HEK293 (cell line): ENCODE measurements at regions not wholly inside any gene's neighbourhood (a gene's known extent, or its start where the extent isn't known, plus 50 kb on each side); places are given as distances from the start of the nearest gene placed in this dataset.

ENCODE experiments used
- CTCF ChIA-PET: fragments of 350-600 bp; formaldehyde crosslinking; extraction: SDS; loops from one replicate; lab custom pipeline; 2021; ENCODE audit warnings: antibody characterized with exemption; lab: Yijun Ruan, JAX
- POLR2A ChIA-PET: fragments of 300-600 bp; formaldehyde crosslinking; extraction: SDS; loops from one replicate; lab custom pipeline; 2020; ENCODE audit warnings: antibody characterized with exemption, inconsistent platforms; lab: Yijun Ruan, JAX
- H3K27ac ChIP-seq: fragments of 200-500 bp; sonication (Bioruptor generic); 2 replicates; pipeline ENCODE4 v1.5.1; 2014; ENCODE audit warnings: low read depth, low read length, control low read depth, inconsistent platforms; ENCODE audit errors: extremely low read depth
- H3K36me3 ChIP-seq, 2 experiments: fragments of 200-500 bp in 1 of 2; sonication (Bioruptor generic) in 1 of 2; 1 replicate in 1 of 2; 2 replicates in 1 of 2; pipeline ENCODE4 v1.5.1; 2014 to 2017; ENCODE audit warnings: inconsistent platforms in 2 of 2, low read length in 2 of 2; ENCODE audit not compliant: control insufficient read depth in 2 of 2, insufficient read depth in 1 of 2
- H3K4me1 ChIP-seq: fragments of 200-500 bp; sonication (Bioruptor generic); 2 replicates; pipeline ENCODE4 v1.5.1; 2014; ENCODE audit warnings: mild to moderate bottlenecking, low read length, inconsistent platforms; ENCODE audit not compliant: control insufficient read depth, insufficient read depth
- H3K4me3 ChIP-seq: 2 replicates; pipeline ENCODE4 v1.5.1; 2011; ENCODE audit warnings: low read depth, mild to moderate bottlenecking, control low read depth, low read length, moderate library complexity
- H3K9me3 ChIP-seq: fragments of 200-500 bp; sonication (Bioruptor generic); 2 replicates; pipeline ENCODE4 v1.5.1; 2014; ENCODE audit warnings: low read depth, low read length, inconsistent platforms; ENCODE audit not compliant: control insufficient read depth, insufficient read depth
- BCL11A ChIP-seq: fragments of 450-650 bp; formaldehyde crosslinking; IDR thresholded peaks from 2 replicates; pipeline ENCODE4 v1.5.1; 2016; ENCODE audit warnings: low read depth, missing biosample characterization, missing genetic modification characterization
- ZFP41 ChIP-seq: fragments of 450-650 bp; formaldehyde crosslinking; IDR thresholded peaks from 2 replicates; pipeline ENCODE4 v1.5.1; 2016; ENCODE audit warnings: missing biosample characterization, missing genetic modification characterization, borderline replicate concordance
- ZNF23 ChIP-seq: fragments of 450-650 bp; formaldehyde crosslinking; IDR thresholded peaks from 2 replicates; pipeline ENCODE4 v1.5.1; 2016; ENCODE audit warnings: missing biosample characterization, missing genetic modification characterization, borderline replicate concordance
- ZNF335 ChIP-seq: fragments of 450-650 bp; formaldehyde crosslinking; conservative IDR thresholded peaks from 2 replicates; pipeline ENCODE4 v1.5.1; 2016; ENCODE audit warnings: missing biosample characterization, missing genetic modification characterization
- ZNF514 ChIP-seq: fragments of 450-650 bp; formaldehyde crosslinking; IDR thresholded peaks from 2 replicates; pipeline ENCODE4 v1.5.1; 2016; ENCODE audit warnings: missing biosample characterization, missing genetic modification characterization
- ZNF596 ChIP-seq: fragments of 450-650 bp; IDR thresholded peaks from 2 replicates; pipeline ENCODE4 v1.5.0; 2018; ENCODE audit warnings: missing biosample characterization, mild to moderate bottlenecking, missing genetic modification characterization, moderate library complexity
- ZNF610 ChIP-seq: fragments of 450-650 bp; formaldehyde crosslinking; IDR thresholded peaks from 2 replicates; pipeline ENCODE4 v1.5.1; 2016; ENCODE audit warnings: missing biosample characterization, missing genetic modification characterization, borderline replicate concordance
- ZNF707 ChIP-seq: fragments of 450-650 bp; formaldehyde crosslinking; IDR thresholded peaks from 2 replicates; pipeline ENCODE4 v1.5.1; 2016; ENCODE audit warnings: missing biosample characterization, missing genetic modification characterization
- ZNF76 ChIP-seq: fragments of 450-650 bp; formaldehyde crosslinking; IDR thresholded peaks from 2 replicates; pipeline ENCODE4; 2016; ENCODE audit warnings: low read depth, missing biosample characterization, missing genetic modification characterization, borderline replicate concordance
- TF ChIP-seq, protein P1 (sequence below): fragments of 450-650 bp; formaldehyde crosslinking; IDR thresholded peaks from 2 replicates; pipeline ENCODE4 v1.5.1; 2016; ENCODE audit warnings: missing biosample characterization, missing genetic modification characterization
- TF ChIP-seq, protein P2 (sequence below): fragments of 450-650 bp; formaldehyde crosslinking; IDR thresholded peaks from 2 replicates; pipeline ENCODE4; 2016; ENCODE audit warnings: missing biosample characterization, missing genetic modification characterization
- TF ChIP-seq, protein P3 (sequence below): fragments of 450-650 bp; formaldehyde crosslinking; IDR thresholded peaks from 2 replicates; pipeline ENCODE4 v1.5.1; 2016; ENCODE audit warnings: missing biosample characterization, missing genetic modification characterization
- TF ChIP-seq, protein P4 (sequence below): IDR thresholded peaks from 2 replicates; pipeline ENCODE4 v1.6.1; 2011; ENCODE audit warnings: mild to moderate bottlenecking, low read depth, low read length, borderline replicate concordance
- TF ChIP-seq, protein P5 (sequence below): fragments of 450-650 bp; formaldehyde crosslinking; IDR thresholded peaks from 2 replicates; pipeline ENCODE4 v1.5.1; 2016; ENCODE audit warnings: missing biosample characterization, missing genetic modification characterization

DNA sequence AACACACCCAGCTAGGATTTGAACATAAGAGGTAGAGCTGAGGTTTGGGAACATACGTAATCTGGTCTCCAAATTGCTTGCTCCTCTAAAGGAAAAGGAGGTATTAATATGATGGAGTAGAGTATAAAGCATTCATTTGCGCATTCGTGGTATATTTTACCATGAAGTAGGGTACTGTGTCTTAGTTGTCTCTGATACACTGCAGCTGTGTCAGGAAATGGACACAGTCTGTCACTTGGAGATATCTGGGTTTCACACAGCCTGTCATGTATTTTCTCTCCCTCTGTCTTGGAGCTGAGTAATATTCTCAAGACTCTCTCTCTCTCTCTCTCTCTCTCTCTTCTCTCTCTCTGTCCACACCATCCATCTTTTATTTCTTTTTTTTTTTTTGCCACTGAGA, 274.8 kb upstream of the UGT8 start:
- Histone ChIP-seq H3K36me3 (no peaks in the 10 kb centered on the region), H3K9me3 (no peaks in the 10 kb centered on the region), H3K27ac (no peak overlapping the region), H3K4me3 (no peak overlapping the region), H3K4me1 (no peaks in the 10 kb centered on the region)
- POLR2A ChIA-PET: no interaction called here
- CTCF ChIA-PET: interaction anchor here (0.6 kb wide), 1 partner anchor 46 kb away, joined by 3 read pairs; no protein-coding TSS in a partner anchor
- peak; percentile 39; the same call in 1 of the 2 replicates for TF ChIP-seq ZNF596 (tag by site-specific recombination)
- TF ChIP-seq BCL11A (tag by site-specific recombination): no peak
- TF ChIP-seq, all 188 proteins: peak for 1

DNA sequence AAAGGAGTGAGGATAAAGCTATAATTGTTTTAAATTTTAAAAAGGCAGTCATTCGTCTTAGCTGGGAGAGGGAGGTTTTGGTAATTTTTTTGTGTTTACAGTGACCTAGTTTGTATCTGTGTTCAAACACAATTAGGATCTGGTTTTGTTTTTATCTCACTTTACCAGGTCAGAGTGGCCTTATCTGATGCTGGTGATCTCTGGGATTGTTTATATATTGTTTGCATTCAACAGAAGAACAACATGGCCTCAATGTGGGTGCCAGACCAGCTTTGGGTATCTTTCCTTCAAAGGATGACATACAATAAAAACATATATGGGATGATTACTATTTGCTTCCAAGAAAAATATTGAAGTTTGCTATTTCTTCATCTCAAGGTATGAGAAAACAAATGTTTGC, 272.2 kb upstream of the UGT8 start:
- Histone ChIP-seq H3K27ac (no peak overlapping the region), H3K4me3 (no peak overlapping the region), H3K4me1 (no peaks in the 10 kb centered on the region), H3K9me3 (no peaks in the 10 kb centered on the region), H3K36me3 (no peaks in the 10 kb centered on the region)
- TF ChIP-seq ZFP41 (tag by site-specific recombination) (no peak), ZNF335 (tag by site-specific recombination) (no peak), ZNF23 (tag by site-specific recombination) (no peak), ZNF514 (tag by site-specific recombination) (no peak), ZNF610 (tag by site-specific recombination) (no peak)
- TF ChIP-seq, protein P1, sequence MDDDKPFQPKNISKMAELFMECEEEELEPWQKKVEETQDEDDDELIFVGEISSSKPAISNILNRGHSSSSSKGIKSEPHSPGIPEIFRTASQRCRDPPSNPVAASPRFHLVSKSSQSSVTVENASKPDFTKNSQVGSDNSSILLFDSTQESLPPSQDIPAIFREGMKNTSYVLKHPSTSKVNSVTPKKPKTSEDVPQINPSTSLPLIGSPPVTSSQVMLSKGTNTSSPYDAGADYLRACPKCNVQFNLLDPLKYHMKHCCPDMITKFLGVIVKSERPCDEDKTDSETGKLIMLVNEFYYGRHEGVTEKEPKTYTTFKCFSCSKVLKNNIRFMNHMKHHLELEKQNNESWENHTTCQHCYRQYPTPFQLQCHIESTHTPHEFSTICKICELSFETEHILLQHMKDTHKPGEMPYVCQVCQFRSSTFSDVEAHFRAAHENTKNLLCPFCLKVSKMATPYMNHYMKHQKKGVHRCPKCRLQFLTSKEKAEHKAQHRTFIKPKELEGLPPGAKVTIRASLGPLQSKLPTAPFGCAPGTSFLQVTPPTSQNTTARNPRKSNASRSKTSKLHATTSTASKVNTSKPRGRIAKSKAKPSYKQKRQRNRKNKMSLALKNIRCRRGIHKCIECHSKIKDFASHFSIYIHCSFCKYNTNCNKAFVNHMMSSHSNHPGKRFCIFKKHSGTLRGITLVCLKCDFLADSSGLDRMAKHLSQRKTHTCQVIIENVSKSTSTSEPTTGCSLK (tag by site-specific recombination): no peak
- TF ChIP-seq, protein P2, sequence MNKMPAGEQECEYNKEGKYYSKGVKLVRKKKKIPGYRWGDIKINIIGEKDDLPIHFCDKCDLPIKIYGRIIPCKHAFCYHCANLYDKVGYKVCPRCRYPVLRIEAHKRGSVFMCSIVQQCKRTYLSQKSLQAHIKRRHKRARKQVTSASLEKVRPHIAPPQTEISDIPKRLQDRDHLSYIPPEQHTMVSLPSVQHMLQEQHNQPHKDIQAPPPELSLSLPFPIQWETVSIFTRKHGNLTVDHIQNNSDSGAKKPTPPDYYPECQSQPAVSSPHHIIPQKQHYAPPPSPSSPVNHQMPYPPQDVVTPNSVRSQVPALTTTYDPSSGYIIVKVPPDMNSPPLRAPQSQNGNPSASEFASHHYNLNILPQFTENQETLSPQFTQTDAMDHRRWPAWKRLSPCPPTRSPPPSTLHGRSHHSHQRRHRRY (tag by site-specific recombination): no peak
- TF ChIP-seq, protein P3, sequence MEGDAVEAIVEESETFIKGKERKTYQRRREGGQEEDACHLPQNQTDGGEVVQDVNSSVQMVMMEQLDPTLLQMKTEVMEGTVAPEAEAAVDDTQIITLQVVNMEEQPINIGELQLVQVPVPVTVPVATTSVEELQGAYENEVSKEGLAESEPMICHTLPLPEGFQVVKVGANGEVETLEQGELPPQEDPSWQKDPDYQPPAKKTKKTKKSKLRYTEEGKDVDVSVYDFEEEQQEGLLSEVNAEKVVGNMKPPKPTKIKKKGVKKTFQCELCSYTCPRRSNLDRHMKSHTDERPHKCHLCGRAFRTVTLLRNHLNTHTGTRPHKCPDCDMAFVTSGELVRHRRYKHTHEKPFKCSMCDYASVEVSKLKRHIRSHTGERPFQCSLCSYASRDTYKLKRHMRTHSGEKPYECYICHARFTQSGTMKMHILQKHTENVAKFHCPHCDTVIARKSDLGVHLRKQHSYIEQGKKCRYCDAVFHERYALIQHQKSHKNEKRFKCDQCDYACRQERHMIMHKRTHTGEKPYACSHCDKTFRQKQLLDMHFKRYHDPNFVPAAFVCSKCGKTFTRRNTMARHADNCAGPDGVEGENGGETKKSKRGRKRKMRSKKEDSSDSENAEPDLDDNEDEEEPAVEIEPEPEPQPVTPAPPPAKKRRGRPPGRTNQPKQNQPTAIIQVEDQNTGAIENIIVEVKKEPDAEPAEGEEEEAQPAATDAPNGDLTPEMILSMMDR (tag by site-specific recombination): no peak
- ChIA-PET POLR2A (no interaction called here), CTCF (no interaction called here)

DNA sequence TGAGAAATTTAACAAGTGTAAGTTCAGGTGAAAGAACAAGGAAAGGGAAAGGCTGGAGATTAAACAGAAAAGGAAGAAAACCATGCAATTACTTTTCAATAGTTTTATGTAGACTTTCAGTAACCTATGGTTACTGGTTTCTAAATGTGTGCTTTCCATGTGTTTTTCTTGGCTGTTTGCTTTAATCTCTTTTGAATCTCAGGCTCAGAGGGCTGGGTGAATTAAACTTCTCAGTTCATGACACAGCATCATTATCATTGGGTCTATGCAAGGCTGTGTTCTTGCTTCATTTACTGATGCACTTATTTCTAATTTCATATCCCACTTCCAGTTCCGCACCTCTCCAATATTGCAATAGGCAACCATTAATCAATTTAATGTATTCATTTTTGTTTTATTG, 266.5 kb upstream of the UGT8 start:
- H3K4me1 ChIP-seq: no peaks in the 10 kb centered on the region
- no peaks in the 10 kb centered on the region for H3K36me3 ChIP-seq
- no peak overlapping the region for H3K4me3 ChIP-seq
- CTCF ChIA-PET: no interaction called here
- TF ChIP-seq, protein P4, sequence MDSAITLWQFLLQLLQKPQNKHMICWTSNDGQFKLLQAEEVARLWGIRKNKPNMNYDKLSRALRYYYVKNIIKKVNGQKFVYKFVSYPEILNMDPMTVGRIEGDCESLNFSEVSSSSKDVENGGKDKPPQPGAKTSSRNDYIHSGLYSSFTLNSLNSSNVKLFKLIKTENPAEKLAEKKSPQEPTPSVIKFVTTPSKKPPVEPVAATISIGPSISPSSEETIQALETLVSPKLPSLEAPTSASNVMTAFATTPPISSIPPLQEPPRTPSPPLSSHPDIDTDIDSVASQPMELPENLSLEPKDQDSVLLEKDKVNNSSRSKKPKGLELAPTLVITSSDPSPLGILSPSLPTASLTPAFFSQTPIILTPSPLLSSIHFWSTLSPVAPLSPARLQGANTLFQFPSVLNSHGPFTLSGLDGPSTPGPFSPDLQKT: no peak
- TF ChIP-seq ZNF707 (tag by site-specific recombination) (no peak), ZNF76 (tag by site-specific recombination) (no peak)
- TF ChIP-seq, protein P5, sequence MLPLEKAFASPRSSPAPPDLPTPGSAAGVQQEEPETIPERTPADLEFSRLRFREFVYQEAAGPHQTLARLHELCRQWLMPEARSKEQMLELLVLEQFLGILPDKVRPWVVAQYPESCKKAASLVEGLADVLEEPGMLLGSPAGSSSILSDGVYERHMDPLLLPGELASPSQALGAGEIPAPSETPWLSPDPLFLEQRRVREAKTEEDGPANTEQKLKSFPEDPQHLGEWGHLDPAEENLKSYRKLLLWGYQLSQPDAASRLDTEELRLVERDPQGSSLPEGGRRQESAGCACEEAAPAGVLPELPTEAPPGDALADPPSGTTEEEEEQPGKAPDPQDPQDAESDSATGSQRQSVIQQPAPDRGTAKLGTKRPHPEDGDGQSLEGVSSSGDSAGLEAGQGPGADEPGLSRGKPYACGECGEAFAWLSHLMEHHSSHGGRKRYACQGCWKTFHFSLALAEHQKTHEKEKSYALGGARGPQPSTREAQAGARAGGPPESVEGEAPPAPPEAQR (tag by site-specific recombination): no peak
- no peak overlapping the region for H3K27ac ChIP-seq
- H3K9me3 ChIP-seq: no peaks in the 10 kb centered on the region
- POLR2A ChIA-PET: no interaction called here
